HG03432 (cell line): ENCODE measurements at regions not wholly inside any gene's neighbourhood (a gene's known extent, or its start where the extent isn't known, plus 50 kb on each side); places are given as distances from the start of the nearest gene placed in this dataset.
"Not testable (repeated sequence)": the region's sequence is repeated elsewhere in the genome, so short reads cannot be mapped to it uniquely, and the experiment has no call there.

ENCODE experiments used
- ATAC-seq: cut with Tn5 transposase; IDR thresholded peaks from one replicate; pipeline ENCODE4 v1.9.1; 2021; ENCODE audit warnings: mild to moderate bottlenecking, moderate library complexity; ENCODE audit not compliant: unreplicated experiment

DNA sequence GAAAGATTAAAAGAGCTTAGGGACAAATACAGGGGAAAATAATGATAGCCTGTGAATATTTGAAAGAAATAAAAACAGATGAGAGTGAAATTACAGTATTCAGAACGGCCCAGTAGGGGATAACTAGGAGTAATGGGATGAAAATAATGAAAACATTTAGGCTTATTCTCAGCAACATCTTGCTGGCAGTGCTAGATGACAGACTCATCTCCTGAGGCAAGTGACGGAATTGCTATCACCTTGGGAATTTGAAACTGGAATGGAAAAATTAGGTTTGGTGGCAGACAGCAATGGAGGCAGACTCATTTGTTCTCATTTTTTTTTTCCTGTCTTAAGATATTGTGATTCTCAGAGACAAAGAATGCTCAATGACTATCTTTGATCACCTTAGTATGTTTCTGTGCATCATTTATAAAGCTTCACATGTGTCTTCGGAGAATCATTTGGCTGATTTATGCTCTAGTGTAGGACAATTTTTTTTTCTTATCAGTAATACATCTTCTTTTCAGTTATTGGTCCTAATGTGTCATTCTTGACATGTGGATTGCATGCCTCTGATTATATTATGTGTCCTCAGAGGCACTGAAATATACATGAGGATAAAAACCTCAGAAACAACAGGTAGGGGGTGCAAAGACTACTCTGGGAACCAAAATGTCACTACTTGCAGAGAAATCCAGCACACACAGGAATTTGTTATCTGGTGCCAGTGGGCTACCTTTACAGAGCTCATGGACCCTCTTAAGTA, 711.7 kb downstream of the EDEM1 start:
- no peak for ATAC-seq

DNA sequence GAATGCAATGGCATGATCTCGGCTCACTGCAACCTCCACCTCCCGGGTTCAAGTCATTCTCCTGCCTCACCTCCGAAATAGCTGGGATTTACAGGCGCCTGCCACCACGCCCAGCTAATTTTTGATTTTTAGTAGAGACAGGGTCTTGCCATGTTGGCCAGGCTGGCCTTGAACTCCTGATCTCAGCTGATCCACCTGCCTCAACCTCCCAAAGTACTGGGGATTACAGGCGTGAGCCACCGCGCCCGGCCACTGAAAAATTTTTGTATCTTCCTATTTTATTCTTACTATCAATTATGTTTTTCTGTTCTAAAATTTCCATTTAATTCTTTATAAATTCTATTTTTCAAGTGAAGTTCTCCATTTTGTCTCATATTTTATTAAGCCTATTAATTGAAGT, 730.4 kb downstream of the EDEM1 start:
- ATAC-seq = no peak

DNA sequence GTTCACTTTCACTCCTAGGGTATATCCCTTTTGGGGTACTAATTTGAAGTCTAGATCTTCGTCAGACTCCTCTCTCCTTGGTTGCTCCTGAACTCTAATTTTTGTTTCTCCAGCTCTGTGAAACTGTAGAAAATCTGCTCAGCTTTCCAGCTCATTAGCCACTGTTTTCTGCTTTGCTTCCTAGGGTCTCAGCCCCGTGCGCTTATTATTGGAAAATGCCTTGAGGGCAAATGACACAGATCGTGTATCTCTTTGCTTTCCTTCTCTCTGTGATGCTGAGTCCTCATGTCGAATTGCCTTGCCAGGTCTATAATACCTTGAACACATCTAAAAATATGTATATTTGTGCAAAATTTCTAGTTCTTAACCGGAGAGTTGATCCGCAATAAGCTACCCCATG, 731.1 kb downstream of the EDEM1 start:
- no peak for ATAC-seq

DNA sequence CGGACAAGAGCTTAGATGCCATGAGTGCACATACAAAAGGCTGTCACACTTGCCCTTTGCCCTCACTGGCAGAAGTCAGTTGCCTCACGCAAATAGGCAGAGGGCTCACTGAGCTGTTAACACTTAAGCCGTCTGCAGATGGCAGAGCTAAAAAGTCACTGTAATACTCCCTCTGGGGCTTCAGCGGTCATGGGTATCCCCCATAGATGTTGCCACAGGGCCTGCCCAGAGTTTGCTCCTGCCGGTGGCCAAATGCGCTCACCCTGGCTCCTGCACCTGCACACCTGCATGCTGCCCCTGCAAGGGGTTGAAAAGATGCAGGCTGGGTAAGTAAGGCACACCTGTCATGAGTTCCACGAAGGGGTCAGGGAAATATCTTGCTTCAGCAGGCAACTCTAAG, 741.5 kb downstream of the EDEM1 start:
- ATAC-seq = no peak

DNA sequence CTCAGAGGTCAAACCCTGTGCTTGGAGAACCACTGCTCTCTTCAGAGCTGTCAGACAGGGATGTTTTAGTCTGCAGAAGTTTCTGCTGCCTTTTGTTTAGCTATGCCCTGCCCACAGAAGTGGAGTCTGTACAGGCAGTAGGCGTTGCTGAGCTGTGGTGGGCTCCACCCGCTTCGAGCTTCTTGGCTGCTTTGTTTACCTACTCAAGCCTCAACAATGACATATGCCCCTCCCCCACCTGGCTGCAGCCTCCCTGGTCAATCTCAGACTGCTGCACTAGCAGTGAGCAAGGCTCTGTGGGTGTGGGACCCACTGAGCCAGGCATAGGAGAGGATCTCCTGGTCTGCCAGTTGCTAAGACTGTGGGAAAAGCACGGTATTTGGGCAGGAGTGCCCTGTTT, 756.6 kb downstream of the EDEM1 start:
- not testable (repeated sequence) for ATAC-seq

DNA sequence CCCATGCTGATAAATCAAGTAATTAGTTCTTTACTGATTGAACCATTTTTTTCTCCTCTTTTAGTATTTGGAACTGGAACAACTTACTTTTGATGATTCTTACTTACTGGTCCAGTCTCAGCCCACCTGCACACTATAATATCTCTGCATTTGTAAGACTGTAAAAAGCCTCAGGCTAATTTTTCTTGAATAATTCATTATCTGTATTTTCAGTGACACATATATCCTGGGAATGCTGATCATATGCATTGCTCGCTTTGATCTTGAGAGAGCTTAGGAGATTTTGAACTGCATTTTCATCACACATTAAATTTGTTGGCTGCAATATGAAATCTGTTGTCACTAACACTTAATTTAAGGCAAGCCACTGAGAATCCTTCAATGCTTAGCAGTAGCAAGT, 760.6 kb downstream of the EDEM1 start:
- no peak for ATAC-seq

DNA sequence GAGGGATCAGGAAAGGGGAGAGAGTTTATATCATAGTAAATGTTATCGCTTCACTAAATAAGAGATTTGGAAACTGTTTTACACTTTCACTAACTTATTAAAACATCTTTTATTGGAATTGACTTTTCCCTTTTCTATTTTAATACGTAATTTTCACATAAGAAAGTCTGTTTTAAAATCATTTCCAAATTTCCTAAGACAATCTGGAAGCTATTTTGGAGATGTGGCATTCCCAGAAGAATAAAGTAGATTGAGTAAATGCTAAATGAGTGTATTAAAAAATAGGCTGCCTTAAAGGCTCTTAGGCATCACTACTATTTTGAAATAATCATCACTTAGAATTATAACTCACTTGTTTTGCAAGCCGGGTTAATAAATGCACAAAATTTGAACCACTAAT, 763.5 kb downstream of the EDEM1 start:
- ATAC-seq = no peak

DNA sequence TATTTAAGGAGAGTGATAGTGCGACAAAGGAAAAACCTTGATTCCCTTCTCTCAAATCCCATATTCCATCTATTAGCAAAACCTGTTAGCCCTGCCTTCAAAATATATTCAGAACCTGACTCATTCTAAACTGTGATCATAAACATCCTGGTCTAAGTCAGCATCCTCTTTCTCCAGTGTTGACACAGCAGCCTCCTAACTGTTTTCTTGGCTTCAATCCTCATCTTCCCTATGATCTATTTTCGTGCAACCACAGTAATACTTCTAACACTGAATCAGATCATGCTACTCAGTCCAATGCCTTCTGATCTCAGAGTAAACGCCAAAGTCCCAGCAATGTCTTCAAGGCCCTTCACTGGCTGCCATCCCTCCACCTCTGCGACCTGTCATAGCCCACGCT, 785.1 kb downstream of the EDEM1 start:
- ATAC-seq = no peak

DNA sequence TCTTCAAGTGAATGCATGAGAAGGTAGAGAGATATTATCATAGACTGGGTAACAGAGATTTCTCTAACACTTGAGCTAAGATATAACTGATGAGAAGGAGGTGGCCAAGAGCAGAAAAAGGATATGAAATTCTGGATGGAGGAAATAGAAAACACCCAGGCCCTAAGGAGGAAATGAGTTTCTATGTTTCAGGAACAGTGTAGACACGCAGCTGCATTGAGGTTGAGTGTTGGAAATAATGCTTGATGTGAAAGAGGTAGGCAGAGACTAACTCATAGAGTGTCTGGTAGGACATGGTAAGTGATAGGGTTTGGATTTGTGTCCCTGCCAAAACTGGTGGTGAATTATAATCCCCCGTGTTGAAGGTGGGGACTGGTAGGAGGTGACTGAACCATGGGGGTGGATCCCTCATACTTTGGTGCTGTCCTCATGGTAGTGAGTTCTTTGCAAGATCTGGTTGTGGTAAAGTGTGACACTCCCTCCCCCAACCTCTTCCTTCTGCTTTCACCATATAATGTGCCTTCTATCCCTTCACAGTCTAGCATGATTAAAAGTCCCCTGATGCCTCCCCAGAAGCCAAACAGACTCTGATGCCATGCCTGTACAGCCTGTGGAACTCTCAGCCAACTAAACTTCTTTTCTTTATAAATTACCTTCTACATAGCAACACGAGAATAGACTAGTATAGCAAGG, 787.3 kb downstream of the EDEM1 start:
- ATAC-seq = no peak

DNA sequence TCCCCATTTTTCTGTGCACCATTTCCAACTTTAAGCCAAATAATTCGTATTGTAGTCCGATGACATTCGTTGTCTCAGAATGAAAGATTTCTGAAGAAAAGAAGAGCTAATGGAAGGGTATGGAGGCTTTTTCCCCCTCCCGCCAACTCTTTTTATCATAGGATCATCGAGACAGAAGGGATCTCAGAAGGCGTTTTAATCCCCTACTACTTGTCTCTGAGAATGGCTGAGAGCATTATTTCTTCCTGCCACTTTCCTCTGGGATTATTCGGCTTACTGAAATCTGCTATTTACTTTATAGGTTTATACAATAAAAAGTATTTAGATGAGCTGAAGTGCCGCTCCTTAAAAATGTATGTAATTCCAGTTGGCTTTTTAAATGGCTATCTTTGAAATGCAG, 789.8 kb downstream of the EDEM1 start:
- no peak for ATAC-seq

DNA sequence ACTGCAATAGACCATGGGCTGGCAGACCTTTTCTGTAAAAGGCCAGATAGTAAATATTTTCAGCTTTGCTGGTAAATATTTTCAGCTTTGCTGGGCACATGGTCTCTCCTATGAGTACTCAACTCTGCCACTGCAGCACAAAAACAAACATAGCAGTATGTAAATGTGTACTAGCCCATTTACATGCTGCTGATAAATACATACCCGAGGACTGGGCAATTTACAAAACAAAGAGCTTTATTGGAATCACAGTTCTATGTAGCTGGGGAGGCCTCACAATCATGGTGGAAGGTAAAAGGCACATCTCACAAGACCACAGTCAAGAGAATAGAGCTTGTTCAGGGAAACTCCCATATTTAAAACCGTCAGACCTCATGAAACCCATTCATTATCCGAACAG, 793.0 kb downstream of the EDEM1 start:
- ATAC-seq = no peak

DNA sequence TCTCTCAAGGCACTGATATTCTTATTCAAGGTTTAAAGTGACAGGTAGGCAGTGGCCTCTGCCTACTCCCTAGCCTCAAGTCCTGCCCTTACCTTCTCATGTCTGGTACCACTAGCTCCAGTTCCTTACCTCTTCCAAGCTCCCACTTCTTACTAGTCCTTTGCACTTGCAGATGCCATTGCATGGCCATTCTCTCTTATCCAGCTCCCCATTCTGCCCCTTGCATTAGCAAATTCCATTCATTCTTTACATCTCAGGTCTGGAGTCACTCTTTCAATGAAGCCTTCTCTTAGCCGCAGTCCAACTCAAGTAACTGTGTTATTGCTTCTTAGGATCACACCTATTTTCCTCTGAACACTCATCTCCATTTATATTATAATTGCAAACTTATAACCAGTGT, 807.1 kb downstream of the EDEM1 start:
- no peak for ATAC-seq

DNA sequence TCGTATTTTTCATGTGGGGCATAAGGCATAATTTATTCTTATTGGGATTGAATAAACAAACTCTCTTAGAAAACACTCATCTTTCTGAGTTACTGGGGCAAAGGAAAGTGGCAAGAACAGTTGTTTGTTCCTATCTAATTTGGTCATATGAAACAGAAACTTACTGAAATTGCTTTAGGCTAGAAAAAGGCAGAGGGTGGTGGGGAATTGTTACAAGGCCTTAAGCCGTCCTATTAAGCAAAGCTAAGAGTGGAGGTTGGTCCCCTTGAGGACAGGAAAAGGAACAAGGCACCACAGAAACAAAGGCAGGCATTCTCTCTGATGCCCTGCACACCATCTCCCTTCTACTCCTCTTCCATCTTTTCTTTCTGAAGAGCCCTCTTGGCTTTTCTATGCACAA, 830.9 kb downstream of the EDEM1 start:
- ATAC-seq = no peak

DNA sequence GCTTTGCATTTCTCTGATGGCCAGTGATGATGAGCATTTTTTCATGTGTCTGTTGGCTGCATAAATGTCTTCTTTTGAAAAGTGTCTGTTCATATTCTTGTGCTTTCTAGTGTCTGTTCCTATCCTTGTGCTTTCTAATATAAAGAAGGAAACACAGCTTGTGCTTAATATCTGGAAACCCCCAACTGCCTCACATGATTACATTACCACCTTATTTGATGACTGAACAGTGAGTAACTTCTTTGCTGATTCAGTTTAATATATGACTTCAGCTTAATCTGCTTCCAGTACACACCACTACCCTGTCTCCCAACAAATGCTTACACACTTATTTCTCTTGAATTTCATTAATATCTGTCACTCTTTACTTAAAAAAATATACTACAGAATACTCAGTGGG, 835.1 kb downstream of the EDEM1 start:
- ATAC-seq = no peak

DNA sequence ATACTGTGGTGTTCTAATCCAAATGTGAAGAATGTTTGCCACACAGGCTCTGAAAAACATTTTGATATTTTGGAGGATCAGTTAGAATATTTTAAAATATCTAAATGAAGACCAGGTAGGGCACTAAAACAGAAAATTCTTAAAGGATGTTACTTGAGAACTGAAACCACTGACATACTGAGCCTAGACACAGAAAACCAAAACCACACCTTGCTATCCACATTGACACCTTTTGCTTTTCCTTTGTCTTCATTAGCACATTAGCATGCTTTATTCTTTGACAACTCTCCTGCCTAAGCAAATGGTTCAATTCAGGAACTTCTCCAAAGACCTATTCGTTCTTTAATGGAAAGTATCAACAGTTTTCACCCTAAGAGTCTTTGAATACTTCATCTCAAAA, 835.9 kb upstream of the GRM7 start:
- ATAC-seq = no peak

DNA sequence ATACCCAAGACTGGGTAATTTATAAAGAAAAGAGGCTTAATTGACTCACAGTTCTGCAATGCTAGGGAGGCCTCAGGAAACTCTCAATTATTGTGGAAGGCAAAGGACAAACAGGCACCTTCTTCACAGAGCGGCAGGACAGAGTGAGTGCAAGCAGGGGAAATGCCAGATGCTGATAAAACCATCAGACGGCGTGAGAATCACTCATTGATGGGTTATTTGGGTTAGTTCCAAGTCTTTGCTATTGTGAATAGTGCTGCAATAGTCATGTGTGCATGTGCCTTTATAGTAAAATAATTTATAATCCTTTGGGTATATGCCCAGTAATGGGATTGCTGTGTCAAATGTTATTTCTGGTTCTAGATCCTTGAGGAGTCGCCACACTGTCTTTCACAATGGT, 830.3 kb upstream of the GRM7 start:
- ATAC-seq = not testable (repeated sequence)

DNA sequence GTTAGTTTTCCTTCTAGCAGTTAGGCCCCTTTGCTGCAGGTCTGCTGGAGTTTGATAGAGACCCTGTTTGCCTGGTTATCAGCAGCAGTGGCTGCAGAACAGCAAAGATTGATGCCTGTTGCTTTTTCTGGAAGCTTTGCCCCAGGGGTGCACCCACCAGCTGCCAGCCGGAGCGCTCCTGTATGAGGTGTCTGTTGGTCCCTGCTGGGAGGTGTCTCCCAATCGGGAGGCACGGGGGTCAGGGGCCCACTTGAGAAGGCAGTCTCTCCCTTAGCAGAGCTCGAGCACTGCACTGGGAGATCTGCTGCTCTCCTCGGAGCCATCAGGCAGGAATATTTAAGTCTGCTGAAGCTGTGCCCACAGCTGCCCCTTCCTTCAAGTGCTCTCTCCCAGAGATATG, 825.3 kb upstream of the GRM7 start:
- no peak for ATAC-seq

DNA sequence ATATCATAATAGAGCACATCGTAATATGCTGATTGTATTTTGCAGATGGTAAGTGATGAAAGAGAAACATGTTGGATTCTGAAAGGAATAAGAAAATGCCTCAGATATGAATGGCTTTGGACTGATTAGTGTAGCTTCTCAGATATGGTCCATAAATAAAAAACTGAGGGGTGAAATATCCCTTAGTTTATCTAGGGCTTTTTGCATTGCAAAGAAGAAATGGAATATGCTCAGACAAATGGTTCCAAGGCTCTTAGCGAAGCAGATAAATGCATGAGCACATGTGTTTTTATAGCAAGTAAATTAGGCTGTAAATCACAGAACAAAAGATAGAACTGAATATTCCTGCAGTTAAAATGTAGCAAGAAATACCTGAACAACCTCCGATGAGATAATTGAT, 820.9 kb upstream of the GRM7 start:
- ATAC-seq = no peak

DNA sequence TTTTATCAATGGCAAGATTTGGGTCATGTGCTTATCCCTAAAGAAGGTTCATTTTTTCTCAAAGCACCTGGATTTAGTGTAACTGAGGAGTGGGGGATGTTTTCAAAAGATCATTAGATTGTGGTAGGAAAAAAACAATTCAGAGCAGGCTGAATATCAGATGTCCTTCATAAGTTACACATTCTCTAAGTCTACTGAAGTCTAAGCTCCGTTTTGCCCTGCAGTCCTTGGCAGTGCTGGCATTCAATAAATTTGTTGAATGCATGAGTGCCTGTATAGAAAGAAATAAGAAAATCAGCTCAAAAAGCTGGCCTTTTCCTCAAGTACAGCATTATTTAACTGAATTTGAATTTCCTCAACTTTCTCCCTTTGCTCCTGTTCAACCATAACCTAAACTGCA, 819.0 kb upstream of the GRM7 start:
- ATAC-seq = no peak

DNA sequence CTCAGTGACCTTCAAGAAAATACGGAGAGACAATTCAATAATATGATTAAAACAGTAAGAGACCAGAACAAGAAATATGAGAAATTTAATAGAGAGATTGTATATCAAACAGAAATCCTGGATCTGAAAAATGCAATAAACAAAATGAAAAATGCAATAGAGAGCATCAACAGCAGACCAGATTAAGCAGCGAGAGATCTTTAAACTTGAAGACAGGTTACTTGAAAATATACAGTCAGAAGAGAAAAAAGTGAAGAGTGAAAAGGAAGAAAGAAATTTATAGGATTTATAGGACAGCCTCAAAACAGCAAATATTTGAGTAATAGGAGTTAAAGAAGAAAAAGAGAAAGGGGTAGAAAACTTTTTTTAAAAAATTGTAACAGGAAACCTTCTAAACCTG, 813.9 kb upstream of the GRM7 start:
- no peak for ATAC-seq

DNA sequence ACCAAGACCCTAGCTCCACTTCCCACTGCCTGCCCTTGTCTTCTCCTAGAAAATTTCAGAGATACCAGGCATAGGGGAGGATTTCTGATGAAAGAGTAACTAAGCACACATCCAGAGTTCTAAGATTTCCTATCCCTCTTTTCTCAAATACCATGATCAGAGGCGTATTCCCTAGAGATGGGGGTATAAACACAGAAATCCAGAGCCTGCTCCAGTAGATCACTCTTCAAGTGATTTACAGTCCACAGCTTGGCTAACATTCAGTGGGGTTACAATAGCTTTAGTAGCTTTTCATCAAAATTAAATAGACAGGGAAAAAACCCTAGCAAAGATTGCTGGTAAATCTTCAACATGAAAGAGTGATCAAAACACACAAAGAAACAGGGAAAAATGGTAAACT, 800.7 kb upstream of the GRM7 start:
- ATAC-seq = no peak

DNA sequence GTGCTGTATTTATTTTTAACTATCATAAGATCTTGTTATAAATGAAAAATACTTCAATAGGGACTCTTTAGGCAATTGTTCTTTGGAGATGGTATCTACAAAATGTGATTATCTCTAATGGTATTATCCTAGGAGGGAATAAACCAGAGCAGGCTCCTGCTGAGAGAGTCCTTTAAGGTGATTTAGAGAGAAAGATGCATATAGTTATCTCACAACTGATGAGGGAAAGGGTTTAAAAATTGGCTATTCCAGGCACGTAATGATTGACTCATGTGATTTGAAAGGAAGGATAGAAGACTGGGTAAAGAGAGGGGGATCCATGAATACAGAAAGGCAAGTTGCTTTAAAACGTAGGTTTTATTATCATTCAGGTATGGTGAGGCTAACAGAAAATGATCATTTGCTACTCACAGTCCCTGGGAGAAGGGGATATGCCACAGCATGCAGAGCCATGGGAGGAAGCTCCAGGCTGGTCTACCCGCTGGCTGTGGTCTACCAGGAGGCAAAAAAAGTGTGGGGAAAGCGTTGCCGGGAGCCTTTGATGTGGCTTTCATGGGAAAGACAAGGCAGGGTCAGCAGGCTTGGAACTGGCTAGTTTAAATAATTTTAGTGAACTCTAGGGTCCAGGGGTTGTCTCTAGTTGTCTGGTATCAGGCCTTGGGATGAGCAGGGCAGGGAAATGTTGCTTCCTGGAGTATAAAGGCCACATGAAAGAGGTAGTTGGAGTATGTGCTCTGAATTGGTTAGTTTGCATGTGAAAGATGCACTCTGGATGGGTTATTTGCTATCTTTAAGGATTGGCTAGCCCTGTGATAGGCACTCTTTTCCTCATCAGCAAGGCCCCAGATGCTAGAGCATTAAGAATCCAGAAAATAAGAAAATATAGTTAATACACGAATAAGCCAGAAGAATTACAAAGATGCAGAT, 798.4 kb upstream of the GRM7 start:
- no peak for ATAC-seq
